SK-N-SH treated with all-trans-retinoic acid at 6 μM for 48 hours (cell line): ENCODE measurements at regions not wholly inside any gene's neighbourhood (a gene's known extent, or its start where the extent isn't known, plus 50 kb on each side); places are given as distances from the start of the nearest gene placed in this dataset.

Experiments
- ARNTL ChIP-seq: fragments of 450-650 bp; formaldehyde crosslinking; IDR thresholded peaks from 2 replicates; pipeline ENCODE4 v1.5.0; 2020; ENCODE audit warnings: low read depth, mild to moderate bottlenecking, moderate library complexity, borderline replicate concordance
- CSDC2 ChIP-seq: fragments of 250-450 bp; sonication (Bioruptor Pico); IDR thresholded peaks from 2 replicates; pipeline ENCODE4 v1.5.0; 2020; ENCODE audit warnings: mild to moderate bottlenecking, moderate library complexity
- ESRRG ChIP-seq: fragments of 250-450 bp; sonication (Bioruptor Pico); IDR thresholded peaks from 2 replicates; pipeline ENCODE4 v1.6.1; 2021; ENCODE audit warnings: mild to moderate bottlenecking
- GLIS3 ChIP-seq: fragments of 250-450 bp; sonication (Bioruptor Pico); IDR thresholded peaks from 2 replicates; pipeline ENCODE4 v1.5.0; 2020; ENCODE audit warnings: mild to moderate bottlenecking, moderate library complexity
- PATZ1 ChIP-seq: fragments of 250-450 bp; sonication (Bioruptor Pico); IDR thresholded peaks from 2 replicates; pipeline ENCODE4 v1.8.0; 2020; ENCODE audit warnings: mild to moderate bottlenecking, moderate library complexity, borderline replicate concordance
- RARB ChIP-seq: fragments of 250-450 bp; sonication (Bioruptor Pico); IDR thresholded peaks from 2 replicates; pipeline ENCODE4 v1.8.0; 2021; ENCODE audit warnings: mild to moderate bottlenecking, moderate library complexity
- ZC3H10 ChIP-seq: fragments of 250-450 bp; sonication (Bioruptor Pico); IDR thresholded peaks from 2 replicates; pipeline ENCODE4 v1.5.1; 2021; ENCODE audit warnings: mild to moderate bottlenecking, moderate library complexity
- ZFP3 ChIP-seq: fragments of 250-450 bp; sonication (Bioruptor Pico); IDR thresholded peaks from 2 replicates; pipeline ENCODE4 v1.5.0; 2020; ENCODE audit warnings: mild to moderate bottlenecking, moderate library complexity
- ZNF565 ChIP-seq: fragments of 450-650 bp; formaldehyde crosslinking; conservative IDR thresholded peaks from 2 replicates; pipeline ENCODE4 v1.5.0; 2020; ENCODE audit warnings: low read depth, mild to moderate bottlenecking, moderate library complexity
- ZNF70 ChIP-seq: fragments of 450-650 bp; formaldehyde crosslinking; IDR thresholded peaks from 2 replicates; pipeline ENCODE4 v1.5.0; 2020; ENCODE audit warnings: mild to moderate bottlenecking, moderate library complexity
- ZNF8 ChIP-seq: fragments of 450-650 bp; formaldehyde crosslinking; IDR thresholded peaks from 2 replicates; pipeline ENCODE4 v1.5.0; 2020; ENCODE audit warnings: mild to moderate bottlenecking, moderate library complexity
- TF ChIP-seq, protein P1 (sequence below): fragments of 250-450 bp; sonication (Bioruptor Pico); IDR thresholded peaks from 2 replicates; pipeline ENCODE4 v1.5.0; 2020; ENCODE audit warnings: mild to moderate bottlenecking, moderate library complexity

DNA sequence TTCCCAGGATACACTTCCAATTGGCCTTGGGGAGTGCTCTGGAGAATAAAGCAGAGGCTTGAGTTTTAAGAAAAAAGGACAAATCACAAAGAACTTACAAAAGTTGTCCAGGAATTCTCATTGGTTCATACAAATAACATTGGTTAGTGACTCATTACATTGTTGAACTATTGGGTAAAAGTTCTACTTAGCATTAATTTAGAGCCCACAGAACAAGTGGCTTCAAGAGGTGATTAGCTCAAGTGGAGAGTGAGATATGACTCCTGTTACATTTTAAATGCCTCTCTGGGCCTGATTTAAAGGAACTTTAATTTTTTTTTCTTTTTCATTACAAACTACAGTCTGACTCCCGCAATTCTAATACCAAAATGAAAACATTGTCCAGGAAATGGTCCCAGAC, 72.9 kb downstream of the ASCL4 start:
- TF ChIP-seq PATZ1 (CRISPR knock-in tag), result no peak
- no peak for TF ChIP-seq RARB (CRISPR knock-in tag)
- no peak for TF ChIP-seq ARNTL (CRISPR knock-in tag)
- no peak for TF ChIP-seq ZC3H10 (CRISPR knock-in tag)
- TF ChIP-seq CSDC2 (CRISPR knock-in tag), result no peak
- no peak for TF ChIP-seq ZNF565
- TF ChIP-seq, protein P1, sequence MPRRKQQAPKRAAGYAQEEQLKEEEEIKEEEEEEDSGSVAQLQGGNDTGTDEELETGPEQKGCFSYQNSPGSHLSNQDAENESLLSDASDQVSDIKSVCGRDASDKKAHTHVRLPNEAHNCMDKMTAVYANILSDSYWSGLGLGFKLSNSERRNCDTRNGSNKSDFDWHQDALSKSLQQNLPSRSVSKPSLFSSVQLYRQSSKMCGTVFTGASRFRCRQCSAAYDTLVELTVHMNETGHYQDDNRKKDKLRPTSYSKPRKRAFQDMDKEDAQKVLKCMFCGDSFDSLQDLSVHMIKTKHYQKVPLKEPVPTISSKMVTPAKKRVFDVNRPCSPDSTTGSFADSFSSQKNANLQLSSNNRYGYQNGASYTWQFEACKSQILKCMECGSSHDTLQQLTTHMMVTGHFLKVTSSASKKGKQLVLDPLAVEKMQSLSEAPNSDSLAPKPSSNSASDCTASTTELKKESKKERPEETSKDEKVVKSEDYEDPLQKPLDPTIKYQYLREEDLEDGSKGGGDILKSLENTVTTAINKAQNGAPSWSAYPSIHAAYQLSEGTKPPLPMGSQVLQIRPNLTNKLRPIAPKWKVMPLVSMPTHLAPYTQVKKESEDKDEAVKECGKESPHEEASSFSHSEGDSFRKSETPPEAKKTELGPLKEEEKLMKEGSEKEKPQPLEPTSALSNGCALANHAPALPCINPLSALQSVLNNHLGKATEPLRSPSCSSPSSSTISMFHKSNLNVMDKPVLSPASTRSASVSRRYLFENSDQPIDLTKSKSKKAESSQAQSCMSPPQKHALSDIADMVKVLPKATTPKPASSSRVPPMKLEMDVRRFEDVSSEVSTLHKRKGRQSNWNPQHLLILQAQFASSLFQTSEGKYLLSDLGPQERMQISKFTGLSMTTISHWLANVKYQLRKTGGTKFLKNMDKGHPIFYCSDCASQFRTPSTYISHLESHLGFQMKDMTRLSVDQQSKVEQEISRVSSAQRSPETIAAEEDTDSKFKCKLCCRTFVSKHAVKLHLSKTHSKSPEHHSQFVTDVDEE (CRISPR knock-in tag), result no peak
- TF ChIP-seq GLIS3 (CRISPR knock-in tag), result no peak
- no peak for TF ChIP-seq ZNF8 (CRISPR knock-in tag)
- no peak for TF ChIP-seq ZNF70 (CRISPR knock-in tag)
- no peak for TF ChIP-seq ZFP3 (CRISPR knock-in tag)
- TF ChIP-seq ESRRG (CRISPR knock-in tag), result no peak
